ENCODE measurements at regions not wholly inside any gene's neighbourhood (a gene's known extent, or its start where the extent isn't known, plus 50 kb on each side); places are given as distances from the start of the nearest gene placed in this dataset.
"Not testable (repeated sequence)": the region's sequence is repeated elsewhere in the genome, so short reads cannot be mapped to it uniquely, and the experiment has no call there.

- DNase-seq = not testable (repeated sequence)
These were observed 606.4 kb downstream of the TMA16 start for GRCh38 chr4:164100741-164101365.

DNA sequence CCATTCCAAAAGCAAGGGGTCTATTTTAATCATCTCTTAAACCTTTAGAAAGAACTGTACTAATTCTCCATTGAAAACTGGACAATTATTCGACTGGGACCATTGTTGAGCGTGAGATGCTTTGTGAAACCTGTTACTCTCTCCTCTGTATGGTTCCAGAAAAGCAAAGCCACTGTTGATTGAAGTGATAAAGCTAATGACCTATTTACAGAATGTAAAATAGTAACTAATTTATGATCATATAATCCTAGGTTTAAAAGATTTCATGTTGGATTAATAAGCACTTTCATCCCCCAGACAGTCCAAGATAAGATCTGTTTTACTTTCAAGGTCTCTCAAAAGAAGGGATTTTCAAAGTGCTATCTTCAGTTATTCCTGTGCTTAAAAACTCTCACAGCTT is 614.5 kb downstream of the TMA16 start:
- DNase-seq = no peak

DNA sequence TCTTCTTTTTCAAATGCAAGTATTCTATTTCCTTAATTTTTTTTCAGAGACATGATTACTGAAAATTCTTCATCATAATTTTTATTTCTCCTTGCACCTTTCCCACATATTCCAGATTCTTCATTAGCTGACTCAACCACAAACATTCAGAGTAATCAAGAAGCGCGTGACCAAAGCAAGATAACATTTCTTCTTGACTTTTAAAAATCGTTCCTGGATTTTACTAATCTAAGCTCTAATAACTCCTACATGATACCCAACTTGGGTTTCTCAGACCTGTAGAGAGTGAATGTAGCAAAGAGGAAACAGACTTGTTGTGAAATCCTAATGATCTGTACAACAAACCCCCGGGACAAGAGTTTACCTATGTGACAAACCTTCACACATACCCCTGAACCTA is 615.0 kb downstream of the TMA16 start:
- DNase-seq = no peak

- no peak for DNase-seq
These were observed 620.7 kb downstream of the TMA16 start for GRCh38 chr4:164115236-164115635.

DNA sequence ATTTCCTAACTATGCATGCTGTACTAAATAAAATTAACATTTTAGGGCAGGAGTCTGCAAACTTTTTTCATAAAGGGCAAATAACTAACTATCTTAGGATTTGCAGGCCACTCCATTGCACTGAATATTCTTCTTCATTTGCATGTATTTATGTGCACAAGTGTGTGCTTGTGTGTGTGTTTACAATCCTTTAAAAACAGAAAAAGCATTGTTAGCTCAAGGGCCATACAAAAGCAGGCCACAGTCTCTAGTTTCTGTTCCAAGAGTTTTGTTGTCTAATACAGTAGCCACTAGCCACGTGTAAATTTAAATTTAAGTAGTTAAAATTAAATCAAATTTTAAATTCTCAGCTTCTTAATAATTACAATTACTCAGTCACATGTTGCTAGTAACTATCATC is 621.8 kb downstream of the TMA16 start:
- DNase-seq = no peak

DNA sequence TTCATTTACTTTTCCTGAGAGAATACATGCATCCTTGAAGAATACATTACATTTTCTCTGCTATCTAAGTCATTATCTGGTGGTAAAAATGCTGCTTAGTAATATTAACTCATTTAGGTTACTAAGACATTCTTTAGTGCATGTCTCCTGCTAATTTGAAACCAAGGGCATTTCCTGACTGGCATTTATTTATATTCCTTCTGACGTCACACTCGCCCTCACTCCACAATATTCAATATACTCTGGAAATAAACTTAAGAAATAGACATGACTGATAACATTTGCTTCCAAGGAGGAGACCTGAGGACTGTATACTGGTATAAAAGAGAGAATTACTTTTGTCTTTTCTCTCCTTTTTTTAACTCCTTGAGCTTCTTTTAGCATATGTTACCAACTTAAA is 619.5 kb upstream of the SMIM31 start:
- DNase-seq = no peak

DNA sequence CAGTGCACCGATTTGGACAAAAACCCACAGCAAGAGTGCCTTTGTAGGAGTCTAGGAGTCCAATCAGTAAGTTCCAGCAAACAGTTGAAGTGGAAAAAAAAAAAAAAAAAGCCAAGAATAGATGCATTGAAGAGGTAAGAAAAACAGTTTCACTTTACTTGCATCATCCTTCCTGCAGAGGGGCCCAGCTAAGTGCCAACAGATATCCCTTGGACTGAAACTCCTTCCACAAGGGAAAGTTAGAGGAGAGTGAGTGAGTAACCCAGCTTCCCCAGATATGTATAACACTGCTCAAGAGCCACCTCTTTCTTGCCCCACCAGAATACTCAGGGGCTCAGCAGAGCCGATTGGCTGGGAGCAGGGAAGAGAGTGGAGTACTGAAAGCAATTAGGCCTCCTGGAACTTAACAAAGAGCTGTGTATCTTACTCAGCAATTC is 617.7 kb upstream of the SMIM31 start:
- DNase-seq = no peak

DNA sequence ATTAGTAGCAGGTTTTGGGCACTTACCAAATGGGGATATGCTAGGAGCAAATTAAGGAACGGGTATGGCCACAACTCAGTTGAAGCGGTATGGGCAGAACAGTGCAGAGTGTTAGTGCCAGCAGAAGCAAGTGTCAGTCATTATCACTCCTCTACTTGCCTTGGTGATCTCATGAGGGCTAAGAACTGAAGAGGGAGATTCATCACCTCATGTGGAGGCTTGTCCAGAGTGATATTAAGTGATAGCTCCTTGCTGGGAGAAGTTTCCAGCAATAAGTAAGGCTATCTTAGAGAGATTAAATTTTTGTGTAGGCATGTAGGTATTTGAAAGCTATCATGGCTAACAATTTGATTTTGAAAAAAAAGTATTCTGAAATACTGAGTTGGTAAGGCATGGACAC is 615.4 kb upstream of the SMIM31 start:
- DNase-seq = no peak

- no peak for DNase-seq
These were observed 614.6 kb upstream of the SMIM31 start for GRCh38 chr4:164139291-164139690.

GRCh38 chr4:164141755-164142375 is 612.1 kb upstream of the SMIM31 start:
- peak; percentile 11 for DNase-seq

- DNase-seq = no peak
These were observed 599.5 kb upstream of the SMIM31 start for GRCh38 chr4:164154416-164154815.

GRCh38 chr4:164169591-164169990 is 584.3 kb upstream of the SMIM31 start:
- no peak for DNase-seq

- no peak for DNase-seq
These were observed 576.8 kb upstream of the SMIM31 start for GRCh38 chr4:164177153-164177552.

- DNase-seq = no peak
These were observed 576.2 kb upstream of the SMIM31 start for GRCh38 chr4:164177753-164178152.

DNA sequence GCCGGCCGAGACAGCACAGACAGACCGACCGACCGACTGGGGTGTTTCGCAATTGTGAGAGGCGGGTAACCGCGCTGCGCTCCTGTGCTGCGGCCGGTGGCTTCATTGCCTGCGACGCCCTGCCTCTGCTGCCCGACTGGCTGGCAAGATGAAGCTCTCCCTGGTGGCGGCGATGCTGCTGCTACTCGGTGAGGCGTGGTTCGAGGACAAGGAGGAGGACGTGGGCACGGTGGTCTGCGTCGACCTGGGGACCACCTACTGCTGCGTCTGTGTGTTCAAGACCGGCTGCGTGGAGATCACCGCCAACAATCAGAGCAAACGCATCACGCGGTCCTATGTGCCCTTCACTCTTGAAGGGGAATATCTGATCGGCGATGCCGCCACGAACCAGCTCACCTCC is 565.7 kb upstream of the SMIM31 start:
- DNase-seq = no peak

GRCh38 chr4:164192844-164193243 is 561.1 kb upstream of the SMIM31 start:
- no peak for DNase-seq

GRCh38 chr4:164193676-164194075 is 560.3 kb upstream of the SMIM31 start:
- DNase-seq = no peak

- DNase-seq = no peak
These were observed 556.4 kb upstream of the SMIM31 start for GRCh38 chr4:164197556-164197955.

DNA sequence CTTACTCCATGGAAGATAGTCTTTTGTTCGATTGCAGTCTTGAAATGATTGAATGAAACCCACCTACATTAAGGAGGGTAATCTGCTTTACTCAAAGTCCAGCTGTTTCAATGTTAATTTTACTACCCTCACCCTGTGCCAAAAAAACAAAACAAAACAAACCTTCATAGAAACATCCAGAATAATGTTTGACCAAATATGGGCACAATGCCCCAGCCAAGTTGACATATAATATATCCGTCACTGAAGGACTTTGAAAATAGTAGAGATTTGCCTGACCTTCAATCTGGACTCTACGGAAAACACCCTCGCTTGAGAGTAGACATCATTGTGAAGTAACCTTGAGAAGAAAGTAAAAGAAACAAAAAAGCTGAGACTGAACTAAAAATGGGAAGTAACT is 550.5 kb upstream of the SMIM31 start:
- no peak for DNase-seq

DNA sequence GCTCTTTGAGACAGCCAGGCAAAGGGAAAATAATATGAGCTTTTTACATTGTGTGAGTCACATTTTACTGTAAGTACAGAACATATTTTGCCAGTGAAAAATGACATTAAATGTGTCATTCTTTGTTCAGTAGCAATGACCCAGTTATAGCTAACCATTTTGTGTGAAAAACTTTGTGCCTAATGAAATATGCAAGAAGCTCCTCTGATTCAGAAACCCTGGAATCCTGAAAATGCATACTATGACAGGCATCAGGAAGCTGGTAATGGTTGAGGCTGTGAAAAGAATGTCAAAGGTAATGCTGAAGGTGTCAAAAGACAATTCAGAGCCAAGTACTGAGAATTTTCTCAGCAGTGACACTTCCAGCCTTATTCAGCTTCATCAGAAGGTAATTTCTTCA is 549.5 kb upstream of the SMIM31 start:
- DNase-seq = no peak

- DNase-seq = no peak
These were observed 546.5 kb upstream of the SMIM31 start for GRCh38 chr4:164207460-164207859.

- DNase-seq = no peak
These were observed 543.6 kb upstream of the SMIM31 start for GRCh38 chr4:164210377-164210776.

DNA sequence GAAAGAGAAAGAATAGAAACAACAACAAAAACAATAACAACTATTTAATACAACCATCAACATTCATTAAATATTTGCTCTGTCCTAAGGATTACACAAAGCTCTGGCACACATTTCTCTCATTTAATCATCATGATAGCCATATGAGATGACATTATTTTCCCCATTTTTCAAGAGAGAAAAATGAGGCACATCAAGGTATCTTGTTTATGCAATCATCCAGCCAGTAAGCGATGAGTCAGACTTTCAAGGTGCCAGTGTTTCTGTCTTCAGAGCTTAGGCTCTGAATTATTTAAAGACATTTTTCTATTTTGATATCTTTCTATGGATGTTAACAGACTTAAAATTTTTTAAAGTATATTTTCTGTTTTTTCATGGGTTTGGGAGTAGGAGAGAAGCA is 541.8 kb upstream of the SMIM31 start:
- DNase-seq = no peak

DNA sequence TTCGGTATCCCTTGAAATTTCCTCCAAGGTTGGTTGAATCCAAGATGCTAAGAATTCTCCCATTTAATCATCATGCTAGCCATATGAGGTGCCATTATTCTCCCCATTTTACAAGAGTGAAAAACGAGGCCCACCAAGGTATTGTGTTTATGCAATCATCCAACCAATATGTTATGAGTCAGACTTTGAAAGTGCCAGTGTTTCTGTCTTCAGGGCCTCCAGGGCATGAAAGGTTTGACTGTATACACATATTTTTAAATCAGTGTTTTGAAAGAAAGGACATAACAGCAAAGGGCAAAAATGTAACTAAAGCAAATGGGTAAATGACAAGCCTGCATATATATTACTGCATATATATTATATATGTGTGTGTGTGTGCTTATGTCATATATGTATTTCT is 541.2 kb upstream of the SMIM31 start:
- no peak for DNase-seq

- no peak for DNase-seq
These were observed 538.7 kb upstream of the SMIM31 start for GRCh38 chr4:164215113-164215741.

All from NCI-H69 (cell line).